Smooth muscle cell (in vitro differentiated cells): ENCODE measurements at regions not wholly inside any gene's neighbourhood (a gene's known extent, or its start where the extent isn't known, plus 50 kb on each side); places are given as distances from the start of the nearest gene placed in this dataset.

Experiments
- DNase-seq: peaks from one replicate; lab custom pipeline; 2025; ENCODE audit not compliant: unreplicated experiment; lab: John Stamatoyannopoulos, UW
- H2AFZ ChIP-seq: fragments of 200-600 bp; sonication (generic); 2 replicates; pipeline ENCODE4 v1.6.0; 2016; ENCODE audit warnings: antibody characterized with exemption, low read depth, mild to moderate bottlenecking
- H3F3A ChIP-seq: fragments of 200-600 bp; sonication (generic); 2 replicates; pipeline ENCODE4 v1.6.0; 2017; ENCODE audit warnings: antibody characterized with exemption, low read depth
- H3K27ac ChIP-seq: fragments of 200-600 bp; sonication (generic); 2 replicates; pipeline ENCODE4 v1.5.1; 2016; ENCODE audit warnings: low read depth, mild to moderate bottlenecking
- H3K27me3 ChIP-seq: fragments of 200-600 bp; sonication (generic); 2 replicates; pipeline ENCODE4 v1.6.1; 2016; ENCODE audit warnings: low read depth, mild to moderate bottlenecking
- H3K36me3 ChIP-seq: fragments of 200-600 bp; sonication (generic); 2 replicates; pipeline ENCODE4 v1.5.1; 2016; ENCODE audit warnings: low read depth
- H3K4me1 ChIP-seq: fragments of 200-600 bp; sonication (generic); 2 replicates; pipeline ENCODE4 v1.5.1; 2016; ENCODE audit warnings: low read depth
- H3K4me2 ChIP-seq: fragments of 200-600 bp; sonication (generic); 2 replicates; pipeline ENCODE4 v1.6.0; 2016; ENCODE audit warnings: mild to moderate bottlenecking
- H3K4me3 ChIP-seq: fragments of 200-600 bp; sonication (generic); 2 replicates; pipeline ENCODE4 v1.5.1; 2016; ENCODE audit warnings: mild to moderate bottlenecking
- H3K79me2 ChIP-seq: fragments of 200-600 bp; sonication (generic); 2 replicates; pipeline ENCODE4 v1.6.0; 2016; ENCODE audit warnings: low read depth, mild to moderate bottlenecking
- H3K9ac ChIP-seq: fragments of 200-600 bp; sonication (generic); 2 replicates; pipeline ENCODE4 v1.6.0; 2016; ENCODE audit warnings: low read depth
- H3K9me3 ChIP-seq: fragments of 200-600 bp; sonication (generic); replicated peaks from 2 replicates; pipeline ENCODE4 v1.5.1; 2016; ENCODE audit warnings: low read depth
- H4K20me1 ChIP-seq: fragments of 200-600 bp; sonication (generic); 2 replicates; pipeline ENCODE4 v1.6.0; 2016; ENCODE audit warnings: low read depth
- CTCF ChIP-seq: fragments of 200-600 bp; sonication (generic); IDR thresholded peaks from 2 replicates; pipeline ENCODE4 v1.5.1; 2017; ENCODE audit warnings: borderline replicate concordance, mild to moderate bottlenecking, antibody characterized with exemption; ENCODE audit not compliant: insufficient read depth, poor library complexity, severe bottlenecking
- WGBS: methylation state at CpG from one replicate; pipeline ENCODE4 v1.1.7; 2016; ENCODE audit warnings: low lambda C conversion rate; 5-methylcytosine and 5-hydroxymethylcytosine counted together

- Histone ChIP-seq H3K4me2 (no peak overlapping the region), H2AFZ (no peak overlapping the region), H3K4me1 (no peaks in the 10 kb centered on the region), H3K27me3 (no peaks in the 10 kb centered on the region), H3K27ac (no peak overlapping the region), H3K9ac (no peak overlapping the region), H3K9me3 (no peaks in the 10 kb centered on the region), H3F3A (no peaks in the 10 kb centered on the region), H3K4me3 (no peak overlapping the region), H3K79me2 (no peaks in the 10 kb centered on the region), H3K36me3 (no peaks in the 10 kb centered on the region), H4K20me1 (no peaks in the 10 kb centered on the region)
- 39% methylated on average over 1 of the region's 1 CpG for WGBS
- DNase-seq = no peak
- no peak for TF ChIP-seq CTCF
Measured at GRCh38 chr4:18923496-18924161, 902.1 kb upstream of the LCORL start.

GRCh38 chr4:18917689-18918088, 896.1 kb upstream of the LCORL start:
- Histone ChIP-seq H3K36me3 (no peaks in the 10 kb centered on the region), H3K9ac (no peak overlapping the region), H3K4me2 (no peak overlapping the region), H3K9me3 (no peaks in the 10 kb centered on the region), H3K4me3 (no peak overlapping the region), H3K27me3 (no peaks in the 10 kb centered on the region), H3K27ac (no peak overlapping the region), H2AFZ (no peak overlapping the region), H3K4me1 (no peaks in the 10 kb centered on the region), H4K20me1 (no peaks in the 10 kb centered on the region), H3F3A (no peaks in the 10 kb centered on the region), H3K79me2 (no peaks in the 10 kb centered on the region)
- TF ChIP-seq CTCF = no peak
- no peak for DNase-seq

GRCh38 chr4:18914182-18914581, 892.6 kb upstream of the LCORL start:
- no peak for TF ChIP-seq CTCF
- Histone ChIP-seq H3K4me2 (no peak overlapping the region), H2AFZ (no peak overlapping the region), H3K4me3 (no peak overlapping the region), H3F3A (no peaks in the 10 kb centered on the region), H3K27me3 (no peaks in the 10 kb centered on the region), H3K9me3 (no peaks in the 10 kb centered on the region), H3K79me2 (no peaks in the 10 kb centered on the region), H4K20me1 (no peaks in the 10 kb centered on the region), H3K4me1 (no peaks in the 10 kb centered on the region), H3K27ac (no peak overlapping the region), H3K9ac (no peak overlapping the region), H3K36me3 (no peaks in the 10 kb centered on the region)
- WGBS = 88% methylated on average over 1 of the region's 1 CpG
- DNase-seq = no peak

GRCh38 chr4:18894928-18895327, 873.4 kb upstream of the LCORL start:
- WGBS = 98% methylated on average over 2 of the region's 2 CpGs

More at GRCh38 chr4:18894928-18895327, 873.4 kb upstream of the LCORL start:
- no peak overlapping the region for H3K27ac ChIP-seq
- no peak for DNase-seq
- no peak overlapping the region for H3K4me2 ChIP-seq
- H3K9me3 ChIP-seq = no peaks in the 10 kb centered on the region
- H3K9ac ChIP-seq = no peak overlapping the region
- H4K20me1 ChIP-seq = no peaks in the 10 kb centered on the region
- no peaks in the 10 kb centered on the region for H3F3A ChIP-seq
- no peaks in the 10 kb centered on the region for H3K36me3 ChIP-seq
- H3K79me2 ChIP-seq = no peaks in the 10 kb centered on the region
- TF ChIP-seq CTCF = no peak
- H3K4me1 ChIP-seq = no peaks in the 10 kb centered on the region
- H2AFZ ChIP-seq = no peak overlapping the region
- no peak overlapping the region for H3K4me3 ChIP-seq
- no peaks in the 10 kb centered on the region for H3K27me3 ChIP-seq
